Bronchial epithelial cell (primary cell): ENCODE measurements at regions not wholly inside any gene's neighbourhood (a gene's known extent, or its start where the extent isn't known, plus 50 kb on each side); places are given as distances from the start of the nearest gene placed in this dataset.
A peak's percentile ranks its signal among the peaks of the same experiment; 100 is the strongest.

Experiments used
- DNase-seq: peaks from one replicate; pipeline ENCODE4 v3.0.0-alpha.2; 2010; ENCODE audit warnings: low read depth
- FAIRE-seq: peaks from 2 replicates; lab custom pipeline; 2011; peaks lifted over from hg19 to GRCh38; lab: Jason Lieb, UNC
- H3K27me3 ChIP-seq: 2 replicates; pipeline ENCODE4 v1.5.1; 2011; ENCODE audit warnings: low read length; ENCODE audit not compliant: control insufficient read depth, insufficient read depth
- H3K36me3 ChIP-seq: 2 replicates; pipeline ENCODE4 v1.5.1; 2011; ENCODE audit warnings: low read length; ENCODE audit not compliant: control insufficient read depth, insufficient read depth
- H3K4me3 ChIP-seq: 2 replicates; pipeline ENCODE4 v1.5.1; 2011; ENCODE audit warnings: mild to moderate bottlenecking, low read depth, low read length, control low read depth
- TF ChIP-seq, protein P1 (sequence below): IDR thresholded peaks from 2 replicates; pipeline ENCODE4 v1.5.1; 2011; ENCODE audit warnings: mild to moderate bottlenecking, moderate library complexity, low read length, control low read depth, inconsistent platforms; ENCODE audit not compliant: insufficient read depth, severe bottlenecking

DNA sequence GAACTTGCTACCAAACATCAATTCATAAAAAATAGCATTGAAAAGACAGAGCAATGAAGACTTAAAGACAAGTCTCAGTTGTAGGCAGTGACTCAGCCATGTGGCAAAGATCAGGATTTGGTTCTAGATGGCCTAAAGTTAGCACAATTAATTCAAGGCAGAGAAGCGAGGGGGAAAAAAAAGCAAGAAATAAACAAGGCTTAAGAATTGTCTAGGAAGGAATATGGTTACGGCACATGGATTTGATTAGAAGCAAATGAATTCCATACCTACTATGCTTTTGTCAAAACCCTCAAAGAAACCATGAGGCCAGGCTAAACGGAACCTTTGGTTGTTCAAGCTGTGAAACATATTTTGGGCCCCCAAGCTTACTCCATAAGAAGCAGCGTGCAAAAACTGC, 362.2 kb upstream of the KCNH7 start:
- Histone ChIP-seq H3K36me3 (no peaks in the 10 kb centered on the region), H3K27me3 (no peaks in the 10 kb centered on the region), H3K4me3 (no peak overlapping the region)
- FAIRE-seq (no peak), DNase-seq (no peak)
- TF ChIP-seq, protein P1, sequence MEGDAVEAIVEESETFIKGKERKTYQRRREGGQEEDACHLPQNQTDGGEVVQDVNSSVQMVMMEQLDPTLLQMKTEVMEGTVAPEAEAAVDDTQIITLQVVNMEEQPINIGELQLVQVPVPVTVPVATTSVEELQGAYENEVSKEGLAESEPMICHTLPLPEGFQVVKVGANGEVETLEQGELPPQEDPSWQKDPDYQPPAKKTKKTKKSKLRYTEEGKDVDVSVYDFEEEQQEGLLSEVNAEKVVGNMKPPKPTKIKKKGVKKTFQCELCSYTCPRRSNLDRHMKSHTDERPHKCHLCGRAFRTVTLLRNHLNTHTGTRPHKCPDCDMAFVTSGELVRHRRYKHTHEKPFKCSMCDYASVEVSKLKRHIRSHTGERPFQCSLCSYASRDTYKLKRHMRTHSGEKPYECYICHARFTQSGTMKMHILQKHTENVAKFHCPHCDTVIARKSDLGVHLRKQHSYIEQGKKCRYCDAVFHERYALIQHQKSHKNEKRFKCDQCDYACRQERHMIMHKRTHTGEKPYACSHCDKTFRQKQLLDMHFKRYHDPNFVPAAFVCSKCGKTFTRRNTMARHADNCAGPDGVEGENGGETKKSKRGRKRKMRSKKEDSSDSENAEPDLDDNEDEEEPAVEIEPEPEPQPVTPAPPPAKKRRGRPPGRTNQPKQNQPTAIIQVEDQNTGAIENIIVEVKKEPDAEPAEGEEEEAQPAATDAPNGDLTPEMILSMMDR = no peak

DNA sequence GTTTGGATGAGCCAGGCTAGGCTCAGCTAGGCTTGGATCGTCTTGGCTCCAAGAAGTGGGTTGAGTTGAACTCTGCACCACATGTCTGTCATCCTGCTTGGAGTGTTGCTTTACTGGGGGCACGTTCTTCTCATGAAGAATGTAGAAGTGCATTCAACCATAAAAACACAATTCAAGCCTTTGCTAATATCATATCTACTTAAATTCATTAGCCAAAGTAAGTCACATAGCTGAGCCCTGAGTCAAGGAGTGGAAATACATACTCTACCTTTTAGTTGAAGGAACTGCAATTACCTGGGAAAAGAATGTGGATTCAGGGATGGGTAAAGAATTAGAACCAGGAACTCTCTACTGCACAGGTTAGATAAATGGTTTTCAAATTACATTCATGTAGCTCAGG, 360.4 kb upstream of the KCNH7 start:
- no peaks in the 10 kb centered on the region for H3K36me3 ChIP-seq
- no peaks in the 10 kb centered on the region for H3K27me3 ChIP-seq
- FAIRE-seq (no peak), DNase-seq (peak; percentile 9)
- H3K4me3 ChIP-seq = no peak overlapping the region
- TF ChIP-seq, protein P1 = no peak

GRCh38 chr2:163198007-163198406, 359.4 kb upstream of the KCNH7 start:
- no peaks in the 10 kb centered on the region for H3K27me3 ChIP-seq
- H3K36me3 ChIP-seq = no peaks in the 10 kb centered on the region
- no peak overlapping the region for H3K4me3 ChIP-seq
- TF ChIP-seq, protein P1 = no peak
- FAIRE-seq = no peak
- peak; percentile 19 for DNase-seq

GRCh38 chr2:163191372-163191771, 352.8 kb upstream of the KCNH7 start:
- FAIRE-seq = no peak
- Histone ChIP-seq H3K4me3 (no peak overlapping the region), H3K27me3 (no peaks in the 10 kb centered on the region), H3K36me3 (no peaks in the 10 kb centered on the region)
- TF ChIP-seq, protein P1 = peak; percentile 61
- DNase-seq = peak; percentile 55

DNA sequence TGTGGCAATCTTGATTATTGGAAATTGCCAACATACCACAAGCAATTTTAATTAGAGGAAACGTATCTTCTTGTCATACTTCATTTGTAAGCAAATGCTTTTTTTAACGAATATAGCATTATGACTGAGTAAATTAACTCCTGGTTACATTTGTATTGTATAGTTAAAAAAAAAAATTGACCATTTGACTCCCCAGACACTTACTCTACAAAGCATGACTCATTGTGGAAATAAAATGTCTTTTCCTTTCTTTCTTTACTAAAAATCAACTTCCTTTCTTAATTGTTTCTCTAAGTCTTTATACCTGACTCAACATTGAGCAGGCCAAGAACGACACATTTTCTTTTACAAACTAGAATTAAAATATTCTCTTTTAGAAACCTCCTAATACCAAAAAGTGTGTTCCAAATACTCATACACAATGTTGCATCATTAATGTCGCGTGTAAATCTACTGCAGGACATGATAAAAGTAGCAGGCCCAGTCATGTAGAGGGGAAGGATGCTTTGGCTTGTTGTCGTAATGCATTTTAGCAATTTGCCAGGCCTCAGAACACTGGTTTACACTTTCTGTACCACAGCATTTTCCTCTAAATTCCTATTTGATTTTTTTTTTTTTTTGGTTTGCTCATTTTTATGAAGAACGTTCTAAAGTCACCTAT, 349.6 kb upstream of the KCNH7 start:
- Histone ChIP-seq H3K4me3 (no peak overlapping the region), H3K36me3 (no peaks in the 10 kb centered on the region), H3K27me3 (no peaks in the 10 kb centered on the region)
- DNase-seq (peak; percentile 39), FAIRE-seq (no peak)
- TF ChIP-seq, protein P1 = no peak

GRCh38 chr2:163187119-163187518, 348.6 kb upstream of the KCNH7 start:
- no peaks in the 10 kb centered on the region for H3K27me3 ChIP-seq
- TF ChIP-seq, protein P1 = no peak
- no peak for FAIRE-seq

More at GRCh38 chr2:163187119-163187518, 348.6 kb upstream of the KCNH7 start:
- no peak for DNase-seq
- no peak overlapping the region for H3K4me3 ChIP-seq
- no peaks in the 10 kb centered on the region for H3K36me3 ChIP-seq
